Uterus (tissue), 2 donors: ENCODE measurements at regions not wholly inside any gene's neighbourhood (a gene's known extent, or its start where the extent isn't known, plus 50 kb on each side); places are given as distances from the start of the nearest gene placed in this dataset.

Experiments used
- POLR2A ChIP-seq, 2 donors: fragments of 450-650 bp; IDR thresholded peaks; one replicate each; pipeline ENCODE4 v1.6.1; 2016; ENCODE audit warnings: antibody characterized with exemption in 2 of 2, mild to moderate bottlenecking in 1 of 2, moderate library complexity in 1 of 2
- TF ChIP-seq, protein P1 (sequence below), 4 experiments: fragments of 200-600 bp in 2 of 4; fragments of 450-650 bp in 2 of 4; sonication (generic) in 2 of 4; IDR thresholded peaks; one replicate each; pipeline ENCODE4 v1.5.1; 2016 to 2019; ENCODE audit warnings: antibody characterized with exemption in 4 of 4, mild to moderate bottlenecking in 2 of 4, moderate library complexity in 1 of 4

DNA sequence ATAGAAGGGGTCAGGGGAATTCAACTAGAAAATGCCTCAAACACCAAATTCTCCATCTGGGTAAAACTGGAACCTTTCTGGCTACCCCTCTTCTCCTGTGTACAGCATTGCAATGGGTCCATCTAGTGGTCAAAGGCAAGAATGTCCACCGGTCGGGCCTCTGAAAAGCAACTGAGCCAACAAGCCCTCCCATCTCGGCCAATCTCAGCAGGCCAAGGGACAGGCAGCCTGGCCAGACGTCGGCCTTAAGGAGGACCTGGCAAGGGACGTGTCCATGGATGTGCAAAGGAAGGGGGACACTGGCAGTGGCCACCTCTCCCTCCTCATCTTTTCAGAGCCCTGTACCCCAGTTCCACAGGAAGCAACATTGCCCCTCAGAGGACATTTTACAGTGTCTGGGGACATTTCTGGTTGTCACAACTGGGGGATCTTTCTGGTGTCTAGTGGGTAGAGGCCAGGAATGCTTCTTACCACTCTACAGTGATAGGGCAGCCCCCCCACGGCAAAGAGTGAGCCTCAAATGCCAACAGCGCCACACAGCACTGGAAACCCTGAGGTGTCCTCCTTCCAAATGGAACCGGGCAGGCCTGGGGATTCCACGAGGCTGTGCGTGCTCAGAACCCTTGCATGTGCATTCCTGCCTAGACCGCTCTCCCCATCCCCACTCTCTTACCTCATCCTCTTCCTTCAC is 99.8 kb upstream of the FOXA2 start:
- TF ChIP-seq, protein P1, sequence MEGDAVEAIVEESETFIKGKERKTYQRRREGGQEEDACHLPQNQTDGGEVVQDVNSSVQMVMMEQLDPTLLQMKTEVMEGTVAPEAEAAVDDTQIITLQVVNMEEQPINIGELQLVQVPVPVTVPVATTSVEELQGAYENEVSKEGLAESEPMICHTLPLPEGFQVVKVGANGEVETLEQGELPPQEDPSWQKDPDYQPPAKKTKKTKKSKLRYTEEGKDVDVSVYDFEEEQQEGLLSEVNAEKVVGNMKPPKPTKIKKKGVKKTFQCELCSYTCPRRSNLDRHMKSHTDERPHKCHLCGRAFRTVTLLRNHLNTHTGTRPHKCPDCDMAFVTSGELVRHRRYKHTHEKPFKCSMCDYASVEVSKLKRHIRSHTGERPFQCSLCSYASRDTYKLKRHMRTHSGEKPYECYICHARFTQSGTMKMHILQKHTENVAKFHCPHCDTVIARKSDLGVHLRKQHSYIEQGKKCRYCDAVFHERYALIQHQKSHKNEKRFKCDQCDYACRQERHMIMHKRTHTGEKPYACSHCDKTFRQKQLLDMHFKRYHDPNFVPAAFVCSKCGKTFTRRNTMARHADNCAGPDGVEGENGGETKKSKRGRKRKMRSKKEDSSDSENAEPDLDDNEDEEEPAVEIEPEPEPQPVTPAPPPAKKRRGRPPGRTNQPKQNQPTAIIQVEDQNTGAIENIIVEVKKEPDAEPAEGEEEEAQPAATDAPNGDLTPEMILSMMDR (IDR thresholded peaks at IDR 0.05), result peak; percentile 64 to 74 (median 68)
- TF ChIP-seq POLR2A (IDR thresholded peaks at IDR 0.05), result no peak
